Neural cell (in vitro differentiated cells): ENCODE measurements at regions not wholly inside any gene's neighbourhood (a gene's known extent, or its start where the extent isn't known, plus 50 kb on each side); places are given as distances from the start of the nearest gene placed in this dataset.

Experiments
- EP300 ChIP-seq: fragments of 450-650 bp; conservative IDR thresholded peaks from 2 replicates; pipeline ENCODE4 v1.6.1; 2014; ENCODE audit warnings: antibody characterized with exemption, mild to moderate bottlenecking, moderate library complexity; ENCODE audit not compliant: poor library complexity, severe bottlenecking
- POLR2AphosphoS5 ChIP-seq: IDR thresholded peaks from 2 replicates; pipeline ENCODE4 v1.6.1; 2012
- SMC3 ChIP-seq: fragments of 450-650 bp; conservative IDR thresholded peaks from 2 replicates; pipeline ENCODE4 v1.6.1; 2014; ENCODE audit warnings: antibody characterized with exemption, mild to moderate bottlenecking, moderate library complexity; ENCODE audit not compliant: poor library complexity
- TF ChIP-seq, protein P1 (sequence below): fragments of 450-650 bp; IDR thresholded peaks from 2 replicates; pipeline ENCODE4 v1.5.1; 2014; ENCODE audit warnings: antibody characterized with exemption, mild to moderate bottlenecking, moderate library complexity; ENCODE audit not compliant: poor library complexity, severe bottlenecking

DNA sequence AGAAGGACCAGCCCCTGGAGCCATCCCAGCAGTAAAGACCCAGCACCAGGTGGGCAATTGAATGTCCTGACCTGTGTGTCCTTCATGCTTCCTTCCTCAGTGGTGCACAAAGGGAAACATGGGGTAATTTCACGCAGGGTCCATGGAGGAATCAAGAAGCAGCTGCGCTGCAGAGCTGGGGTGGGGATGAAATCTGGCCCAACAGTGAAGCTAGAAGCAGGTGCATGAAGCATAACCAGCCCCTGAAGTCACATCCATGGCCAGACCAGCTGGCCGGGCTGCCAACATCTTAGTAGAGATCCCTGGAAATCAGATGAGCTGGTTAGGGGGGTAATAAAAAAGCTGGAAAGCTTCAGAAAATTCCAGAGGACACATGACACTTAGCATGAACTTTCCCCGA is 646.7 kb upstream of the DEFB115 start:
- TF ChIP-seq, protein P1, sequence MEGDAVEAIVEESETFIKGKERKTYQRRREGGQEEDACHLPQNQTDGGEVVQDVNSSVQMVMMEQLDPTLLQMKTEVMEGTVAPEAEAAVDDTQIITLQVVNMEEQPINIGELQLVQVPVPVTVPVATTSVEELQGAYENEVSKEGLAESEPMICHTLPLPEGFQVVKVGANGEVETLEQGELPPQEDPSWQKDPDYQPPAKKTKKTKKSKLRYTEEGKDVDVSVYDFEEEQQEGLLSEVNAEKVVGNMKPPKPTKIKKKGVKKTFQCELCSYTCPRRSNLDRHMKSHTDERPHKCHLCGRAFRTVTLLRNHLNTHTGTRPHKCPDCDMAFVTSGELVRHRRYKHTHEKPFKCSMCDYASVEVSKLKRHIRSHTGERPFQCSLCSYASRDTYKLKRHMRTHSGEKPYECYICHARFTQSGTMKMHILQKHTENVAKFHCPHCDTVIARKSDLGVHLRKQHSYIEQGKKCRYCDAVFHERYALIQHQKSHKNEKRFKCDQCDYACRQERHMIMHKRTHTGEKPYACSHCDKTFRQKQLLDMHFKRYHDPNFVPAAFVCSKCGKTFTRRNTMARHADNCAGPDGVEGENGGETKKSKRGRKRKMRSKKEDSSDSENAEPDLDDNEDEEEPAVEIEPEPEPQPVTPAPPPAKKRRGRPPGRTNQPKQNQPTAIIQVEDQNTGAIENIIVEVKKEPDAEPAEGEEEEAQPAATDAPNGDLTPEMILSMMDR, result no peak
- TF ChIP-seq POLR2AphosphoS5 (no peak), SMC3 (no peak), EP300 (no peak)
